Type B pancreatic cell (in vitro differentiated cells): ENCODE measurements at regions not wholly inside any gene's neighbourhood (a gene's known extent, or its start where the extent isn't known, plus 50 kb on each side); places are given as distances from the start of the nearest gene placed in this dataset.

ENCODE experiments used
- DNase-seq: peaks from one replicate; pipeline ENCODE4 v3.0.0; 2021; ENCODE audit warnings: mixed read lengths; ENCODE audit not compliant: unreplicated experiment; ENCODE audit errors: extremely low spot score
- H3K27ac Mint-ChIP-seq: 2 replicates; pipeline ENCODE4 v1.8.0; 2021; ENCODE audit warnings: mild to moderate bottlenecking, mixed read lengths
- H3K27me3 Mint-ChIP-seq: 2 replicates; pipeline ENCODE4 v1.8.0; 2021; ENCODE audit warnings: mixed read lengths
- H3K36me3 Mint-ChIP-seq: 2 replicates; pipeline ENCODE4 v1.8.0; 2021; ENCODE audit warnings: mixed read lengths
- H3K4me1 Mint-ChIP-seq: one replicate; pipeline ENCODE4 v1.8.0; 2021; ENCODE audit warnings: mixed read lengths; ENCODE audit not compliant: unreplicated experiment
- H3K4me3 Mint-ChIP-seq: 2 replicates; pipeline ENCODE4 v1.8.0; 2021; ENCODE audit warnings: mild to moderate bottlenecking, mixed read lengths
- H3K9me3 Mint-ChIP-seq: 2 replicates; pipeline ENCODE4 v1.8.0; 2021; ENCODE audit warnings: mixed read lengths
- CTCF ChIP-seq: fragments of 200-600 bp; sonication (generic); conservative IDR thresholded peaks from 2 replicates; pipeline ENCODE4 v1.5.0; 2021; ENCODE audit warnings: antibody characterized with exemption, mild to moderate bottlenecking

GRCh38 chr12:115032521-115032920 lies 348.5 kb upstream of the TBX3 start:
- no peak overlapping the region for H3K4me3 Mint-ChIP-seq
- H3K9me3 Mint-ChIP-seq = peaks cover 7% of the 10 kb centered on the region
- DNase-seq = no peak
- H3K4me1 Mint-ChIP-seq = peaks cover 29% of the 10 kb centered on the region
- no peak overlapping the region for H3K27ac Mint-ChIP-seq
- no peaks in the 10 kb centered on the region for H3K36me3 Mint-ChIP-seq
- no peaks in the 10 kb centered on the region for H3K27me3 Mint-ChIP-seq
- TF ChIP-seq CTCF = no peak

GRCh38 chr12:115030017-115030416 lies 346.0 kb upstream of the TBX3 start:
- no peak overlapping the region for H3K4me3 Mint-ChIP-seq
- peaks cover 5% of the 10 kb centered on the region for H3K9me3 Mint-ChIP-seq
- peaks cover 18% of the 10 kb centered on the region for H3K4me1 Mint-ChIP-seq
- no peaks in the 10 kb centered on the region for H3K27me3 Mint-ChIP-seq
- no peak for DNase-seq
- no peak overlapping the region for H3K27ac Mint-ChIP-seq
- TF ChIP-seq CTCF = no peak
- H3K36me3 Mint-ChIP-seq = no peaks in the 10 kb centered on the region

- no peak for DNase-seq
- no peak for TF ChIP-seq CTCF
- Mint-ChIP-seq H3K27ac (no peak overlapping the region), H3K9me3 (peaks cover 4% of the 10 kb centered on the region), H3K27me3 (no peaks in the 10 kb centered on the region), H3K36me3 (peaks cover 4% of the 10 kb centered on the region), H3K4me1 (peaks cover 4% of the 10 kb centered on the region), H3K4me3 (no peak overlapping the region)
Measured at GRCh38 chr12:115024531-115024930, 340.6 kb upstream of the TBX3 start.

GRCh38 chr12:115023279-115024265 lies 339.6 kb upstream of the TBX3 start:
- Mint-ChIP-seq H3K36me3 (peaks cover 5% of the 10 kb centered on the region), H3K4me1 (no peaks in the 10 kb centered on the region), H3K27ac (no peak overlapping the region), H3K4me3 (no peak overlapping the region), H3K27me3 (no peaks in the 10 kb centered on the region), H3K9me3 (peaks cover 4% of the 10 kb centered on the region)
- TF ChIP-seq CTCF = no peak
- no peak for DNase-seq

GRCh38 chr12:115020091-115020490 lies 336.1 kb upstream of the TBX3 start:
- Mint-ChIP-seq H3K27ac (no peak overlapping the region), H3K4me3 (no peak overlapping the region), H3K9me3 (peaks cover 12% of the 10 kb centered on the region), H3K4me1 (no peaks in the 10 kb centered on the region), H3K36me3 (peaks cover 8% of the 10 kb centered on the region), H3K27me3 (no peaks in the 10 kb centered on the region)
- no peak for DNase-seq
- TF ChIP-seq CTCF = no peak
